HG03045 (cell line): ENCODE measurements at regions not wholly inside any gene's neighbourhood (a gene's known extent, or its start where the extent isn't known, plus 50 kb on each side); places are given as distances from the start of the nearest gene placed in this dataset.

Source experiments
- ATAC-seq: cut with Tn5 transposase; IDR thresholded peaks from one replicate; pipeline ENCODE4 v1.9.1; 2021; ENCODE audit warnings: mild to moderate bottlenecking, moderate library complexity; ENCODE audit not compliant: unreplicated experiment

GRCh38 chr5:155068616-155069100 lies 55.1 kb downstream of the KIF4B start:
- no peak for ATAC-seq

- no peak for ATAC-seq
Measured at GRCh38 chr5:155069961-155070360, 56.4 kb downstream of the KIF4B start.

- ATAC-seq = no peak
Measured at GRCh38 chr5:155070781-155071180, 57.2 kb downstream of the KIF4B start.

- no peak for ATAC-seq
Measured at GRCh38 chr5:155076379-155076778, 62.8 kb downstream of the KIF4B start.

GRCh38 chr5:155079698-155080097 lies 66.1 kb downstream of the KIF4B start:
- ATAC-seq = no peak

- ATAC-seq = no peak
Measured at GRCh38 chr5:155080721-155081120, 67.2 kb downstream of the KIF4B start.

- no peak for ATAC-seq
Measured at GRCh38 chr5:155081618-155082017, 68.1 kb downstream of the KIF4B start.

- no peak for ATAC-seq
Measured at GRCh38 chr5:155082401-155082800, 68.8 kb downstream of the KIF4B start.

GRCh38 chr5:155085282-155085989 lies 71.9 kb downstream of the KIF4B start:
- ATAC-seq = no peak

GRCh38 chr5:155087036-155087435 lies 73.5 kb downstream of the KIF4B start:
- no peak for ATAC-seq

GRCh38 chr5:155088811-155089210 lies 75.3 kb downstream of the KIF4B start:
- no peak for ATAC-seq

GRCh38 chr5:155089643-155090042 lies 76.1 kb downstream of the KIF4B start:
- ATAC-seq = no peak

GRCh38 chr5:155091063-155091648 lies 77.6 kb downstream of the KIF4B start:
- no peak for ATAC-seq

- ATAC-seq = no peak
Measured at GRCh38 chr5:155091768-155092717, 78.5 kb downstream of the KIF4B start.

GRCh38 chr5:155094455-155094854 lies 80.9 kb downstream of the KIF4B start:
- no peak for ATAC-seq

GRCh38 chr5:155097995-155098394 lies 84.4 kb downstream of the KIF4B start:
- ATAC-seq = no peak

- ATAC-seq = no peak
Measured at GRCh38 chr5:155098433-155098832, 84.9 kb downstream of the KIF4B start.

GRCh38 chr5:155101697-155102096 lies 88.1 kb downstream of the KIF4B start:
- no peak for ATAC-seq

GRCh38 chr5:155103146-155103545 lies 89.6 kb downstream of the KIF4B start:
- ATAC-seq = no peak

- no peak for ATAC-seq
Measured at GRCh38 chr5:155104441-155104840, 90.9 kb downstream of the KIF4B start.

- no peak for ATAC-seq
Measured at GRCh38 chr5:155106221-155106620, 92.7 kb downstream of the KIF4B start.
